Cardiac muscle cell (in vitro differentiated cells and primary cell): ENCODE measurements at regions not wholly inside any gene's neighbourhood (a gene's known extent, or its start where the extent isn't known, plus 50 kb on each side); places are given as distances from the start of the nearest gene placed in this dataset.

Source experiments
- DNase-seq, 2 donors: peaks; one replicate each; pipeline versions ENCODE4 v3.0.0 to v3.0.0-alpha.2; 2010 to 2017; ENCODE audit warnings: low read depth in 1 of 2, low spot score in 1 of 2
- H3K27ac ChIP-seq: fragments of 200-600 bp; sonication (generic); 2 replicates; pipeline ENCODE4 v1.5.1; 2016
- H3K27me3 ChIP-seq: fragments of 200-600 bp; sonication (generic); 2 replicates; pipeline ENCODE4 v1.6.0; 2016; ENCODE audit warnings: control low read depth
- H3K36me3 ChIP-seq: fragments of 200-600 bp; sonication (generic); 2 replicates; pipeline ENCODE4 v1.5.1; 2016; ENCODE audit warnings: control low read depth
- H3K4me1 ChIP-seq: fragments of 200-600 bp; sonication (generic); 2 replicates; pipeline ENCODE4 v1.8.1; 2017; ENCODE audit warnings: low read depth, mild to moderate bottlenecking, mixed run types
- H3K4me3 ChIP-seq: fragments of 200-600 bp; sonication (generic); 2 replicates; pipeline ENCODE4 v1.5.1; 2016; ENCODE audit warnings: mild to moderate bottlenecking
- H3K9me3 ChIP-seq: fragments of 200-600 bp; sonication (generic); 2 replicates; pipeline ENCODE4 v1.5.1; 2017; ENCODE audit warnings: low read depth, mild to moderate bottlenecking, control low read depth
- CTCF ChIP-seq: IDR thresholded peaks from 2 replicates; pipeline ENCODE4 v1.5.1; 2012; ENCODE audit warnings: low read depth, mild to moderate bottlenecking, low read length

GRCh38 chr12:17778242-17778641, 311.8 kb downstream of the RERGL start:
- Histone ChIP-seq H3K36me3 (no peaks in the 10 kb centered on the region), H3K27me3 (no peaks in the 10 kb centered on the region)
- DNase-seq: no peak

DNA sequence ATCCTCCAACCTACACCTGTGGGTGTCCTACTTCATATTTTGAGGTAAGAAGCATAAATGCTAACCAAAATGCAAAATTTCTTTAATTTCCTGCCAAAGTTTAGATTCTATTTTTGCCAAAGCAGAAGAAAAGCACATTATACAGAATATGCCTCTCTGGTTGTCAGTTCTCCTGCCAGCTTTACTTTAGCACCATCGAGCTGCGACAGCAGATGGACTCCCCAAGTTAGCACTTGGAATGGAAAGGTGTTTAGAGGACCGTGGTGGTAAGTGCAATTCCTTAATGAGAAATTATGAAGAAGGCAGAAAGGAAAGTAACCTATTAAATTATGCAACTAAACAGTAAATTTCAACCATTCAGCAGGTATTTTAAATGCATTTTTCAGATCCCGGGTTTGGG, 326.6 kb downstream of the RERGL start:
- no peak for DNase-seq
- Histone ChIP-seq H3K4me3 (no peak overlapping the region), H3K4me1 (no peaks in the 10 kb centered on the region), H3K36me3 (no peaks in the 10 kb centered on the region), H3K27me3 (no peaks in the 10 kb centered on the region), H3K9me3 (no peaks in the 10 kb centered on the region), H3K27ac (no peak overlapping the region)
- no peak for TF ChIP-seq CTCF

More at GRCh38 chr12:17778242-17778641, 311.8 kb downstream of the RERGL start:
- Histone ChIP-seq H3K4me1 (no peaks in the 10 kb centered on the region), H3K4me3 (no peak overlapping the region), H3K27ac (no peak overlapping the region), H3K9me3 (no peaks in the 10 kb centered on the region)
- no peak for TF ChIP-seq CTCF

DNA sequence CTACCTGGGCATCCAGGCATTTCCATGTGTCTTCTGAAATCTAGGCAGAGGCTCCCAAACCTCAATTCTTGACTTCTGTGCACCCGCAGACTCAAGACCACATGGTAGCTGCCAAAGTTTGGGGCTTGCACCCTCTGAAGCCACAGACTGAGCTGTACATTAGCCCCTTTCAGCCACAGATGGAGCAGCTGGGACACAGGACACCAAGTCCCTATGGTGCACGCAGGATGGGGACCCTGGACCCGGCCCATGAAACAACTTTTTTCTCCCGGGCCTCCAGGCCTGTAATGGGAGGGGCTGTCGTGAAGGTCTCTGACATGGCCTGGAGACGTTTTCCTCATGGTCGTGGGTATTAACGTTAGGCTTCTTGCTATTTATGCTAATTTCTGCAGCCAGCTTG, 330.0 kb downstream of the RERGL start:
- H3K27me3 ChIP-seq: no peaks in the 10 kb centered on the region
- no peak overlapping the region for H3K27ac ChIP-seq
- H3K36me3 ChIP-seq: no peaks in the 10 kb centered on the region
- H3K4me1 ChIP-seq: no peaks in the 10 kb centered on the region
- DNase-seq: no peak
- no peaks in the 10 kb centered on the region for H3K9me3 ChIP-seq
- TF ChIP-seq CTCF: no peak
- no peak overlapping the region for H3K4me3 ChIP-seq
